ENCODE measurements at regions not wholly inside any gene's neighbourhood (a gene's known extent, or its start where the extent isn't known, plus 50 kb on each side); places are given as distances from the start of the nearest gene placed in this dataset.

DNA sequence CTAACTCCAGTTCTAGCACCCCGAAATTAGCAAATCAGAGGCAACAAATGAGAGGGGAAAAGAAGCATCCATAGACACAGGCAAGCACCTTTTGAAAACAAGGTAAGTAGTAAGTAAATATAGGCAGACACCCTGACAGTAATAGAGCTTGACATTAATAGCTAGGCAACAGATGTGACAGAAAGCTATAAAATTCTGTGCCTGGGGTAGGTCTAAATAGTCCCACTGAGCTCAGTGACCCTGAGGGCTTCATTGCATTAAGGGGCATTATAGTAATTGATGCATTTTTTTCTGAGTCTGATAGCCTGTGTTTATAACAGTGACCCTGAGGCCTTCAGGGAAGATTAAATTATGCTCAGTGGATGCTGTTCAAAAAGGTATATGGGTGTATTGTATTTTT is 197.1 kb downstream of the HIPK3 start:
- no CpG with 5 or more reads among the region's 1 CpG for WGBS (ENCODE audit: insufficient coverage)
- H3K9me3 Mint-ChIP-seq (ENCODE audit: insufficient read depth), result no peaks in the 10 kb centered on the region

DNA sequence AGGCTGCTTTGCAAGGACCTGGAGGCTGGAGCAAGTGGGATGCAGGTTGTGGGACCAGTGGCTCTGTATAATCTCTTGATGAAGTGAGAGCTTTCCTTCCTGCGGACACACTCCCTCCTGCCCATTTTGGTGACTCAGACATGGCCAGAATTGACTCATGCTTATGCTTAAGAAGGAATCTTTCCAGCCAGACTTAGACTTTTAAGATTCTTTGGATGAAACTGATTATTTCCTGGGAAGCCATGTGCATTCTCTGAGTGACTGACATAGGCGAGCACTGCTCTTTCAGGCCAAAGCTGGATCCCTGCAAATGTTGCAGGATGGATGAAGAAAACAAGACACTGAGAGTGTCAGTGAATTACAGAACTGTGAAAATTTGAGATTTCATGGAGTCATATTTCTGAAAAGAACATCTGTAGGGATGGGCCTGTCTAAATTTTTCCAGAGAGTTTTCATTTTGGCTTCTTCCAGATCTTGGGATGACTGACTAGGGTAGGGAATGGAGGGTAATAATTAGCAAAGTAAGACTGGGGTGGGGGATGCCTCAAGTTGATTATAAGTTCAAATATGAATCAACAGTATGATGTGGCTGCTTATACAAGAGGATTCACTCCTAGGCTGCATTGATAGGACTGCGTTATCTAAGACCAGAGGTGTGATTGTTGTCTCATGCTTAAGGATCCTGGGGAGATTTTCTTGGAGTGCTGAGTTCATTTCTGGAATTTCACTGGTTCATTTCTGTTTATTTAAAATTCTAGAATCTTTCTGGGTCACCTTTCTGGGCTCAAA is 195.8 kb downstream of the HIPK3 start:
- TF ChIP-seq, protein P1, sequence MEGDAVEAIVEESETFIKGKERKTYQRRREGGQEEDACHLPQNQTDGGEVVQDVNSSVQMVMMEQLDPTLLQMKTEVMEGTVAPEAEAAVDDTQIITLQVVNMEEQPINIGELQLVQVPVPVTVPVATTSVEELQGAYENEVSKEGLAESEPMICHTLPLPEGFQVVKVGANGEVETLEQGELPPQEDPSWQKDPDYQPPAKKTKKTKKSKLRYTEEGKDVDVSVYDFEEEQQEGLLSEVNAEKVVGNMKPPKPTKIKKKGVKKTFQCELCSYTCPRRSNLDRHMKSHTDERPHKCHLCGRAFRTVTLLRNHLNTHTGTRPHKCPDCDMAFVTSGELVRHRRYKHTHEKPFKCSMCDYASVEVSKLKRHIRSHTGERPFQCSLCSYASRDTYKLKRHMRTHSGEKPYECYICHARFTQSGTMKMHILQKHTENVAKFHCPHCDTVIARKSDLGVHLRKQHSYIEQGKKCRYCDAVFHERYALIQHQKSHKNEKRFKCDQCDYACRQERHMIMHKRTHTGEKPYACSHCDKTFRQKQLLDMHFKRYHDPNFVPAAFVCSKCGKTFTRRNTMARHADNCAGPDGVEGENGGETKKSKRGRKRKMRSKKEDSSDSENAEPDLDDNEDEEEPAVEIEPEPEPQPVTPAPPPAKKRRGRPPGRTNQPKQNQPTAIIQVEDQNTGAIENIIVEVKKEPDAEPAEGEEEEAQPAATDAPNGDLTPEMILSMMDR (IDR thresholded peaks at IDR 0.05), result no peak
- TF ChIP-seq EZH2 (IDR thresholded peaks at IDR 0.05; ENCODE audit: borderline replicate concordance, insufficient read depth, low read depth, low read length, poor library complexity, severe bottlenecking), result no peak
- no peaks in the 10 kb centered on the region for H4K20me1 ChIP-seq (ENCODE audit: control insufficient read depth, insufficient read depth, low read length, poor library complexity, severe bottlenecking)
- no peaks in the 10 kb centered on the region for H3K9me3 ChIP-seq (ENCODE audit: control extremely low read depth in 1 of 3, control insufficient read depth in 2 of 3, insufficient read depth in 1 of 3, low read length in 2 of 3)
- intact Hi-C loops (cut with micrococcal nuclease), result no loop called here
- Mint-ChIP-seq H3K9me3 (ENCODE audit: insufficient read depth) (no peaks in the 10 kb centered on the region), H3K27ac (no peak overlapping the region), H3K4me1 (no peaks in the 10 kb centered on the region), H3K4me3 (no peak overlapping the region), H3K27me3 (peaks cover 28% of the 10 kb centered on the region)
- 98% methylated on average over 3 of the region's 3 CpGs for WGBS (ENCODE audit: insufficient coverage)
- no peak overlapping the region for H2AFZ ChIP-seq (ENCODE audit: insufficient read depth, low read depth, low read length, poor library complexity, severe bottlenecking)
- no peak overlapping the region for H3K4me2 ChIP-seq (replicated peaks; ENCODE audit: low read depth, low read length, poor library complexity, severe bottlenecking)
- ChIA-PET CTCF (no interaction called here), POLR2A (no interaction called here)
- no peaks in the 10 kb centered on the region for H3K36me3 ChIP-seq (replicated peaks in 1 of 2; ENCODE audit: control extremely low read depth in 1 of 2, control insufficient read depth in 1 of 2, extremely low read depth in 1 of 2, insufficient read depth in 2 of 2, low read length in 1 of 2)
- no peak overlapping the region for H3K27ac ChIP-seq (ENCODE audit: low read length in 2 of 2)
- H3K9ac ChIP-seq (ENCODE audit: low read length), result no peak overlapping the region
- no peak for DNase-seq
- ATAC-seq (ENCODE audit: low read depth), result no peak
- H3K4me3 ChIP-seq (ENCODE audit: control extremely low read depth in 1 of 5, extremely low read depth in 1 of 5, insufficient read depth in 1 of 5, low read depth in 2 of 5, low read length in 4 of 5), result no peak overlapping the region
- H3K27me3 ChIP-seq (replicated peaks in 1 of 4; ENCODE audit: control extremely low read depth in 1 of 4, control insufficient read depth in 3 of 4, insufficient read depth in 4 of 4, low read length in 3 of 4), result no peaks in the 10 kb centered on the region
- H3K4me1 ChIP-seq (ENCODE audit: control insufficient read depth in 2 of 2, insufficient read depth in 2 of 2, low read length in 2 of 2), result no peaks in the 10 kb centered on the region
- no peaks in the 10 kb centered on the region for H3K79me2 ChIP-seq (ENCODE audit: control insufficient read depth, insufficient read depth, low read length)

More for the DNA sequence above, 197.1 kb downstream of the HIPK3 start:
- TF ChIP-seq EZH2 (IDR thresholded peaks at IDR 0.05; ENCODE audit: borderline replicate concordance, insufficient read depth, low read depth, low read length, poor library complexity, severe bottlenecking), result no peak
- TF ChIP-seq, protein P1 (IDR thresholded peaks at IDR 0.05), result no peak
- Histone ChIP-seq H3K9me3 (ENCODE audit: control extremely low read depth in 1 of 3, control insufficient read depth in 2 of 3, insufficient read depth in 1 of 3, low read length in 2 of 3) (no peaks in the 10 kb centered on the region), H3K79me2 (ENCODE audit: control insufficient read depth, insufficient read depth, low read length) (no peaks in the 10 kb centered on the region), H3K36me3 (replicated peaks in 1 of 2; ENCODE audit: control extremely low read depth in 1 of 2, control insufficient read depth in 1 of 2, extremely low read depth in 1 of 2, insufficient read depth in 2 of 2, low read length in 1 of 2) (no peaks in the 10 kb centered on the region), H3K9ac (ENCODE audit: low read length) (no peak overlapping the region), H3K4me3 (ENCODE audit: control extremely low read depth in 1 of 5, extremely low read depth in 1 of 5, insufficient read depth in 1 of 5, low read depth in 2 of 5, low read length in 4 of 5) (no peak overlapping the region), H3K4me2 (replicated peaks; ENCODE audit: low read depth, low read length, poor library complexity, severe bottlenecking) (no peak overlapping the region), H2AFZ (ENCODE audit: insufficient read depth, low read depth, low read length, poor library complexity, severe bottlenecking) (no peak overlapping the region), H4K20me1 (ENCODE audit: control insufficient read depth, insufficient read depth, low read length, poor library complexity, severe bottlenecking) (no peaks in the 10 kb centered on the region), H3K27me3 (replicated peaks in 1 of 4; ENCODE audit: control extremely low read depth in 1 of 4, control insufficient read depth in 3 of 4, insufficient read depth in 4 of 4, low read length in 3 of 4) (no peaks in the 10 kb centered on the region), H3K27ac (ENCODE audit: low read length in 2 of 2) (no peak overlapping the region), H3K4me1 (ENCODE audit: control insufficient read depth in 2 of 2, insufficient read depth in 2 of 2, low read length in 2 of 2) (no peaks in the 10 kb centered on the region)
- ChIA-PET POLR2A (no interaction called here), CTCF (no interaction called here)
- H3K27ac Mint-ChIP-seq, result no peak overlapping the region
- intact Hi-C loops (cut with micrococcal nuclease), result no loop called here
- no peak for ATAC-seq (ENCODE audit: low read depth)
- H3K27me3 Mint-ChIP-seq, result peaks cover 35% of the 10 kb centered on the region
- no peak for DNase-seq
- no peak overlapping the region for H3K4me3 Mint-ChIP-seq
- H3K4me1 Mint-ChIP-seq, result no peaks in the 10 kb centered on the region

Data from B cell (primary cell).